GM21390 (cell line): ENCODE measurements at regions not wholly inside any gene's neighbourhood (a gene's known extent, or its start where the extent isn't known, plus 50 kb on each side); places are given as distances from the start of the nearest gene placed in this dataset.

Source experiments
- ATAC-seq: cut with Tn5 transposase; IDR thresholded peaks from one replicate; pipeline ENCODE4 v1.9.1; 2021; ENCODE audit not compliant: unreplicated experiment

GRCh38 chr11:31959716-31960115 lies 131.2 kb upstream of the RCN1 start:
- ATAC-seq, result no peak

- ATAC-seq, result peak; percentile 94
Measured at GRCh38 chr11:31958076-31958735, 132.7 kb upstream of the RCN1 start.

- no peak for ATAC-seq
Measured at GRCh38 chr11:31957674-31958073, 133.2 kb upstream of the RCN1 start.

GRCh38 chr11:31956310-31956709 lies 134.6 kb upstream of the RCN1 start:
- ATAC-seq, result no peak

GRCh38 chr11:31955838-31956237 lies 135.0 kb upstream of the RCN1 start:
- ATAC-seq, result no peak

- no peak for ATAC-seq
Measured at GRCh38 chr11:31953803-31954327, 137.0 kb upstream of the RCN1 start.

GRCh38 chr11:31949733-31950200 lies 138.6 kb upstream of the PAX6 start:
- ATAC-seq, result peak; percentile 88

GRCh38 chr11:31947051-31947450 lies 135.9 kb upstream of the PAX6 start:
- no peak for ATAC-seq

GRCh38 chr11:31943056-31943780 lies 132.1 kb upstream of the PAX6 start:
- peak; percentile 93 for ATAC-seq

GRCh38 chr11:31940371-31941037 lies 129.4 kb upstream of the PAX6 start:
- no peak for ATAC-seq

- ATAC-seq, result no peak
Measured at GRCh38 chr11:31939004-31939403, 127.9 kb upstream of the PAX6 start.

- no peak for ATAC-seq
Measured at GRCh38 chr11:31936312-31936711, 125.2 kb upstream of the PAX6 start.

GRCh38 chr11:31932879-31933278 lies 121.8 kb upstream of the PAX6 start:
- no peak for ATAC-seq

GRCh38 chr11:31927982-31928381 lies 116.9 kb upstream of the PAX6 start:
- ATAC-seq, result no peak

- no peak for ATAC-seq
Measured at GRCh38 chr11:31926816-31927528, 115.8 kb upstream of the PAX6 start.

GRCh38 chr11:31926106-31926505 lies 115.0 kb upstream of the PAX6 start:
- no peak for ATAC-seq

GRCh38 chr11:31922450-31922849 lies 111.3 kb upstream of the PAX6 start:
- ATAC-seq, result peak; percentile 83

GRCh38 chr11:31921081-31921480 lies 110.0 kb upstream of the PAX6 start:
- ATAC-seq, result no peak

GRCh38 chr11:31919175-31919574 lies 108.1 kb upstream of the PAX6 start:
- no peak for ATAC-seq

GRCh38 chr11:31915867-31916266 lies 104.7 kb upstream of the PAX6 start:
- no peak for ATAC-seq

- no peak for ATAC-seq
Measured at GRCh38 chr11:31913985-31914384, 102.9 kb upstream of the PAX6 start.
